Osteocyte (in vitro differentiated cells): ENCODE measurements at regions not wholly inside any gene's neighbourhood (a gene's known extent, or its start where the extent isn't known, plus 50 kb on each side); places are given as distances from the start of the nearest gene placed in this dataset.

Experiments
- DNase-seq: peaks from one replicate; pipeline ENCODE4 v3.0.0; 2021; ENCODE audit warnings: mixed read lengths; ENCODE audit not compliant: unreplicated experiment; ENCODE audit errors: extremely low spot score
- H3K27ac Mint-ChIP-seq: one replicate; pipeline ENCODE4 v1.8.0; 2021; ENCODE audit warnings: mild to moderate bottlenecking, mixed read lengths; ENCODE audit not compliant: unreplicated experiment
- H3K27me3 Mint-ChIP-seq: one replicate; pipeline ENCODE4 v1.8.0; 2021; ENCODE audit warnings: mixed read lengths; ENCODE audit not compliant: unreplicated experiment
- H3K36me3 Mint-ChIP-seq: one replicate; pipeline ENCODE4 v1.8.0; 2021; ENCODE audit warnings: mixed read lengths; ENCODE audit not compliant: unreplicated experiment
- H3K4me1 Mint-ChIP-seq: one replicate; pipeline ENCODE4 v1.8.0; 2021; ENCODE audit warnings: mixed read lengths; ENCODE audit not compliant: unreplicated experiment
- H3K4me3 Mint-ChIP-seq: one replicate; pipeline ENCODE4 v1.8.0; 2021; ENCODE audit warnings: mild to moderate bottlenecking, moderate library complexity, mixed read lengths; ENCODE audit not compliant: unreplicated experiment
- H3K9me3 Mint-ChIP-seq: one replicate; pipeline ENCODE4 v1.8.0; 2021; ENCODE audit warnings: mixed read lengths; ENCODE audit not compliant: unreplicated experiment
- TF ChIP-seq, protein P1 (sequence below): fragments of 200-600 bp; sonication (generic); IDR thresholded peaks from 2 replicates; pipeline ENCODE4 v1.5.0; 2021; ENCODE audit warnings: antibody characterized with exemption, mild to moderate bottlenecking, moderate library complexity

DNA sequence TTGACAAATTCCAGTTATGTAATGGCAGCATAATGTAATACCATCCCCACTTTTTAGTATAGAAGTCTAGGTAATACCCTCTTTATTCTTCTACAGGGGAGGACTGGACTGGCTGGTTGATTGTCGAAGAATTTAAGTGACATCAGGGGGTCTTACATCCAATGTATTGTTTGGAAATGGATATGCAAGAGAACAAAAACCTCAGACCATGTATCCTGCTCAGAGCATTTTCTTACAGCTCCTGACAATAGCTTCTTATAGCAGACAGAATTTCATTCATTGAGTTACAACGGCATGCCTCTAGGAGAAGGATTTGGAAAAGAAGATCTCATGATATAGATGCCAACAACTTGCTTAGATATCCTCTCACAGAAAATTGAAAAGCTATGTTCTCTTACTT is 2032.3 kb downstream of the EFNA5 start:
- TF ChIP-seq, protein P1, sequence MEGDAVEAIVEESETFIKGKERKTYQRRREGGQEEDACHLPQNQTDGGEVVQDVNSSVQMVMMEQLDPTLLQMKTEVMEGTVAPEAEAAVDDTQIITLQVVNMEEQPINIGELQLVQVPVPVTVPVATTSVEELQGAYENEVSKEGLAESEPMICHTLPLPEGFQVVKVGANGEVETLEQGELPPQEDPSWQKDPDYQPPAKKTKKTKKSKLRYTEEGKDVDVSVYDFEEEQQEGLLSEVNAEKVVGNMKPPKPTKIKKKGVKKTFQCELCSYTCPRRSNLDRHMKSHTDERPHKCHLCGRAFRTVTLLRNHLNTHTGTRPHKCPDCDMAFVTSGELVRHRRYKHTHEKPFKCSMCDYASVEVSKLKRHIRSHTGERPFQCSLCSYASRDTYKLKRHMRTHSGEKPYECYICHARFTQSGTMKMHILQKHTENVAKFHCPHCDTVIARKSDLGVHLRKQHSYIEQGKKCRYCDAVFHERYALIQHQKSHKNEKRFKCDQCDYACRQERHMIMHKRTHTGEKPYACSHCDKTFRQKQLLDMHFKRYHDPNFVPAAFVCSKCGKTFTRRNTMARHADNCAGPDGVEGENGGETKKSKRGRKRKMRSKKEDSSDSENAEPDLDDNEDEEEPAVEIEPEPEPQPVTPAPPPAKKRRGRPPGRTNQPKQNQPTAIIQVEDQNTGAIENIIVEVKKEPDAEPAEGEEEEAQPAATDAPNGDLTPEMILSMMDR = no peak
- no peak for DNase-seq
- no peaks in the 10 kb centered on the region for H3K36me3 Mint-ChIP-seq
- no peaks in the 10 kb centered on the region for H3K27me3 Mint-ChIP-seq
- H3K4me1 Mint-ChIP-seq = no peaks in the 10 kb centered on the region
- peaks cover 14% of the 10 kb centered on the region for H3K9me3 Mint-ChIP-seq
- H3K4me3 Mint-ChIP-seq = no peak overlapping the region
- no peak overlapping the region for H3K27ac Mint-ChIP-seq

DNA sequence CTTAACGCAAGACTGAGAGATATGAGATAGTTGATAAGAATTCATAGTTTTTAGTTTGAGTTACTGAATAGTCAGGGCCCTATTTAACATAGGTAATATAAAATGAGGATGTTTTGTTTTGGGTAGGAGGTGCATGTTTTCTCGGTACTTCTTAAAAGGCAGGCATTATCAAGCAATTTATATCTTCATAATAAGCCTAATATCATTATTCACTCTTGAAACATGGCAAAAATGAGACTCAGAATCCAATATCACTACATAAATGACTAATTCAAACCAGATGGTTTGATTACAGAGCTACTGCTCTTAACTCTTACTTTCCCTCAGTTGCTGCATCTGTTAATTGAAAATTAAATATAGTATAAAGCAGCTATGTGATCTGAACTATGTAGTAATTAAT is 2038.7 kb downstream of the EFNA5 start:
- no peak overlapping the region for H3K4me3 Mint-ChIP-seq
- TF ChIP-seq, protein P1 = no peak
- peaks cover 4% of the 10 kb centered on the region for H3K9me3 Mint-ChIP-seq
- no peak for DNase-seq
- no peaks in the 10 kb centered on the region for H3K36me3 Mint-ChIP-seq
- H3K4me1 Mint-ChIP-seq = peaks cover 2% of the 10 kb centered on the region
- H3K27ac Mint-ChIP-seq = no peak overlapping the region
- no peaks in the 10 kb centered on the region for H3K27me3 Mint-ChIP-seq

DNA sequence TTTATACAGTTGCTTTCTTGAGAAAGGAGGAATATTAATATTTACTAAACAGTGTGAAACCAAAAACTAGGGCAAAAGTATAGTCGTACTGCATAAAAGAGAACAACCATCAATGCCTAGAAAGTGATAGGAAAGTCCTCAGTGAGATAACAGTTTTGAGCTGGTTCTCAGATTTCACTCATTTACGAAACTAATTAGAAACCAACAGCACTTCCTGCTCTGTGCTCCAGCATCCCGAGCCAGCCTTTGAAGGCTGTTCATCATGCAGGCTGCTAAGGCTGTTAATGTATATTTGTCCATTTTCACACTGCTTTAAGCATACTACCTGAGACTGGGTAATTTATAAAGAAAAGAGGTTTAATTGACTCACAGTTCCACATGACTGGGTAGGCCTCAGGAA is 2039.9 kb downstream of the EFNA5 start:
- TF ChIP-seq, protein P1 = no peak
- DNase-seq = no peak
- no peaks in the 10 kb centered on the region for H3K27me3 Mint-ChIP-seq
- H3K27ac Mint-ChIP-seq = no peak overlapping the region
- H3K36me3 Mint-ChIP-seq = no peaks in the 10 kb centered on the region
- peaks cover 2% of the 10 kb centered on the region for H3K9me3 Mint-ChIP-seq
- peaks cover 2% of the 10 kb centered on the region for H3K4me1 Mint-ChIP-seq
- no peak overlapping the region for H3K4me3 Mint-ChIP-seq

DNA sequence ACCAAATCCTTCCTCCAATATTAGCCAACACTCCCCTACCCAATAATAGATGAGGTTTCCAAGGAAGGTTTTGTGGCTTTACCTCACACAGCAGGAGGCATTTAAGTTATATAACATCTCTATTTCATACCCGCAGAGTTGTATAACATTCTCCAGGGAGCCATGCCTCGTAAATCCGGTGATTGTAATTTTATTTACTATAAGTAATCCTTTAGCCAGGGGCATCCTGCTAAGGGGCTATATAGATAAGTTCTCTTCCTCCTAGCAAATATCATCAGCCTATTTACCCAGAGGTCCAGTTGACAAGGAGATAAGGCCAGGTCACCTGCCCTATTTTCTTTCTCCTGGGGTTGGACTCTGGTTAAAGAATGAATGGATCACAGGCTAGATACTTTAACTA is 2051.0 kb downstream of the EFNA5 start:
- TF ChIP-seq, protein P1 = no peak
- H3K4me3 Mint-ChIP-seq = no peak overlapping the region

DNA sequence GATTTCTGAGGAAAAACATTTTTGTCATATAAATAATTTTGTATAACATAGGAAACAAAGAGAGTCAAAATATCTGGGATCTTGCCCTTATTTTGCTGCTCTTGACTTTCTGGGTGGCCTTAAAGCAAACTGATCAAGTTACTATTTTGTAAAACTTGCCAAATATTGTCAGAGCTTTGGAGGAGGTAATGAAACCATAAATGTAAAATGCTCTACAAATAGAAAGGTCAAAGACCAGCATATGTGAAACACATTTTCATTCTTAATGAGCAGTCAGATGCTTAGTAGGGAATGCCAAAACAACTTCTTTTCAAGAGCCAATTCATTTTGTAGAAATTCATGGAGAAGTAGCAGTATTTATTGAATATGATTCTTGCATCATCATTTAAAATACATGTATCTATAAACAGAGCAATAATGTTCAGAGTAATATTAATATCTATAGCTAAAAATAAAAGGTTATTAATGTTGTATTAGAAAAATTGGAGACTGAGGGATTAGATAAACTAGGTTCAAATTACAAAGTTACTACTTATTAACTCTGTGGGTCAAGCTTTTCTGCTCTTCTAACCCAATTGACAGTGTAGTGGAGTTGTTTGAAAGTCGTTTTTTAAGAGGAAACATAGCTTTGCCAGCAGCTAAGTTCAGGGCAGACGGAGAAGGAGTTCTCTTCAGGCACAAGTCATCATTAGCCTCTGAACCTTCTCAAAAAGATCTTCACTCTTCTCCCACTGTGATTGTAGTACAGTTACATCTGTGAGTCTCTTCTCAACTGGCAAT is 2053.1 kb downstream of the EFNA5 start:
- no peak overlapping the region for H3K27ac Mint-ChIP-seq
- TF ChIP-seq, protein P1 = no peak
- DNase-seq = no peak
- H3K9me3 Mint-ChIP-seq = no peaks in the 10 kb centered on the region
- no peaks in the 10 kb centered on the region for H3K27me3 Mint-ChIP-seq
- peaks cover 6% of the 10 kb centered on the region for H3K4me1 Mint-ChIP-seq
- no peaks in the 10 kb centered on the region for H3K36me3 Mint-ChIP-seq
- no peak overlapping the region for H3K4me3 Mint-ChIP-seq

More for the DNA sequence above, 2051.0 kb downstream of the EFNA5 start:
- no peak for DNase-seq
- Mint-ChIP-seq H3K4me1 (peaks cover 6% of the 10 kb centered on the region), H3K27me3 (no peaks in the 10 kb centered on the region), H3K9me3 (no peaks in the 10 kb centered on the region), H3K36me3 (no peaks in the 10 kb centered on the region), H3K27ac (no peak overlapping the region)
